CD1c-positive myeloid dendritic cell (primary cell): ENCODE measurements at regions not wholly inside any gene's neighbourhood (a gene's known extent, or its start where the extent isn't known, plus 50 kb on each side); places are given as distances from the start of the nearest gene placed in this dataset.

Experiments used
- DNase-seq: peaks from one replicate; pipeline ENCODE4 v3.0.0-alpha.2; 2016; ENCODE audit errors: extremely low spot score

DNA sequence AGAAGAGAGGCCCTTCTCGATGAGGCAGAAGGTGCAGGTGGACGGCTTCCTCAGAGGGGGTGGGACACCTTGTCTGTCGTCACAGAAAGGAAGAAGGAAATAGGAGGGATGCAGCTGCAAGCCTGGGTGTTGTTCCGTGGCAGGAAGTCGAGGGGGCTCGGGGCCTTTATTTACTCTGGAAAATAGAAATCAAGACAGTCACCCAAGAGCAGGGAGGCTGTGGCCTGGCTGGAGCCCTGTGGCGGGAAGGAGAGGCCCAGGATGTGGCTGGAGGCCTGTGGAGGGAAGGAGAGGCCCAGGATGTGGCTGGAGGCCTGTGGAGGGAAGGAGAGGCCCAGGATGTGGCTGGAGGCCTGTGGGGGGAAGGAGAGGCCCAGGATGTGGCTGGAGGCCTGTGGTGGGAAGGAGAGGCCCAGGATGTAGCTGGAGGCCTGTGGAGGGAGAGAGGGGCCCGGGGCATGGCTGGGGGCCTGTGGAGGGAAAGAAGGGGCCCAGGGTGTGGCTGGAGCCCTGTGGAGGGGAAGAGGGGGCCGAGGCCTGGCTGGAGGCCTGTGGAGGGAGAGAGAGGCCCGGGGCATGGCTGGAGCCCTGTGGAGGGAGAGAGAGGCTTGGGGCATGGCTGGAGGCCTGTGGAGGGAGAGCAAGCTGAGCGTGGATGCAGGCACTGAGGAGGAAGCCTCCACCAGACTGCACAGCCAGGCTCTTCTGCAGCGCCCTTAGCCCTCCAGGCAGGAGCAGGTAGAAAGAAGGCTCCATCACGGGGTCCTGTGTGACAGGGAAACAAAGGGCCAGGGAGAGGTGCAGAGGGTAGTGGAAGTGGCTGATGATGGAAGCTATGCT lies 97.3 kb upstream of the SFMBT2 start:
- DNase-seq = no peak

DNA sequence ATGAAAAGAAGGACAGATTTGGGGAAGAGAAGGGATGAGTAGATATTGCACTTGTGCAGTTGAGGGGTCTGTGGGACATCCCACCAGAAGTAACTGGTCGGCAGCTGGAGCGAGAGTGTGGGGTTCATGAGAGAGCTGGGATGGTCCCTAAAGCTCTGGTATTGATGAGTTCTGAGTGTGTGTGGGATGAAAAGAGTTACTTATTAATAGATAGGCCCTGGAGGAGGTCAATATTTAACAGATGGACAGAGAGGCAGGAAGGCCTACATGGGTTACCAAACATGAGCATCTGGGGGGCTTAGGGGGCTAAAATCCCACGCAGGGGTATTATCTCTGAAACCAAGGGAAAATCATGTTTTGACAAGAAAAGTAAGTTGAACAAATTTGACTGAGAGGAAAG lies 95.7 kb upstream of the SFMBT2 start:
- no peak for DNase-seq

DNA sequence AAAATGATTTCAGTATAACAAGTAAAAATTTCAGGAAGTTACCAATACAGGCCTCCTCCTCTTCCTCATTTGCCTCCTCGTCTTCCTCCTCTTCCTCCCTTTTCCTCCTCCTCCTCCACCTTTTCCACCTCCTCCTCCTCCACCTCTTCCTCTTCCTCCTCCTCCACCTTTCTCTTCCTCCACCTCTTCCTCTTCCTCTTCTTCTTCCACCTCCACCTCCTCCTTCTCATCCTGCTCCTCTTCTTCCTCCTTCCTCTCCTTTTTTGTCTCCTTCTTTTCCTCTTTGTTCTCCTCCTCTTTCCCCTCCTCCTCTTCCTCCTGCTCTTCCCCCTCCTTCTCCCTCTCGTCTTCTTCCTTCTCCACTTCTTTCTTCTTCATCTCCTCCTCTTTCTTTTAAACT lies 94.4 kb upstream of the SFMBT2 start:
- no peak for DNase-seq

- DNase-seq = no peak
These were observed 92.4 kb upstream of the SFMBT2 start for GRCh38 chr10:7503190-7503589.

GRCh38 chr10:7501157-7501556 lies 90.3 kb upstream of the SFMBT2 start:
- DNase-seq = no peak

DNA sequence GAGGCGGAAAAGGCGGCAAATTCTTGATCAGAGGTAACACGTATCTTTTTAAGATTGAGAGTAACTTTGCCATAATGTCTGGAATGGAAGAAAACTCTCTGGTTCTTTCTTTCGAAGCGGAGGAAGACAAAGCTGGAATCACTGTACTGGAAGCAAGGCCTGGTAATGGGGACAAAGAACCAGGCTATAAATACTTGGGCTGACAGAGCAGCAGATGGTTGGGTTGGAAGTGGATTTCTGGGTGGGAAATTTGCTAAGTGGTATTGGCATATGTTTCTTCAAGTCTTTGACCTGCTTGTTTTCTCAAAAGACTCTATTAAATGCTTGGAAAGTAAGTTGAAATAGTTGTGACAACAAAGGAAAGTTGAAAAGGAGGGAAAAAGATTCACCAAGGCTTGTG lies 87.3 kb upstream of the SFMBT2 start:
- no peak for DNase-seq

DNA sequence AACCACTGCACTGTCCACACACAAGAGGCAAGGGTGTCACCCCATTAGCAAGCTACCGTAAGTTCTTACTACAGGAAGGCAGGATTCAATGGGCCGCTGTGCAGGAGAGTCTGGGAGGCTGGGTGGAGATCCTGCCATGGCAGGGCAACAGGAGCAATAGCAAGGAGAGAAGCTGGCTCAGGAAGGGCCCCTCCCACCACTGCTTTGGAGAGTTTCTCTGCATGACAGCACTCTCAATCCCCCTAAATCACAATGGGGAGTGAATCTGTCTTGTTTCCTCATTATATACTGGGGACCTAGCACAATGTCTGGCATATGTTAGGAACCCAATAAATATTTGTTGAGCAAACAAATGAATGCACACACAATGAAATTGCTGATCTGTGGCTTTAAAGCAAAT lies 83.2 kb upstream of the SFMBT2 start:
- no peak for DNase-seq

DNA sequence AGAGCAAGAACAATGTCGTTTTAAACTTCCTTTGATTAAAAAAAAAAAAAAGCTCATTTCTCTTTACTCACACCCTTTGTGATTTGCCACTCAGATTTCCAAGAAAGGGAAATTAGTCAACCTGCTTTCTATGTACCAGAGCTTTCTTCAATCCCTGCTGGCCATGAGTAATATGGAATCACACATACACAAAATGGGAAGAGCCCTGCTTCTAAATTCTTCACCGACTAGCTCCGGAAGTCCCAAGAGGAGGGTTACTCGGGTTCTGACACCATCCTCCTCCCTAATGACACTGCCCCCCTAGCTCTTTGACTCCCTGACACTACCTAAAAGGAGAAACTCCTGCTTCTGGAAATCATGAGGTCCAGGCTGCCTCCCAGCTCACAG lies 81.8 kb upstream of the SFMBT2 start:
- DNase-seq = peak; percentile 59

DNA sequence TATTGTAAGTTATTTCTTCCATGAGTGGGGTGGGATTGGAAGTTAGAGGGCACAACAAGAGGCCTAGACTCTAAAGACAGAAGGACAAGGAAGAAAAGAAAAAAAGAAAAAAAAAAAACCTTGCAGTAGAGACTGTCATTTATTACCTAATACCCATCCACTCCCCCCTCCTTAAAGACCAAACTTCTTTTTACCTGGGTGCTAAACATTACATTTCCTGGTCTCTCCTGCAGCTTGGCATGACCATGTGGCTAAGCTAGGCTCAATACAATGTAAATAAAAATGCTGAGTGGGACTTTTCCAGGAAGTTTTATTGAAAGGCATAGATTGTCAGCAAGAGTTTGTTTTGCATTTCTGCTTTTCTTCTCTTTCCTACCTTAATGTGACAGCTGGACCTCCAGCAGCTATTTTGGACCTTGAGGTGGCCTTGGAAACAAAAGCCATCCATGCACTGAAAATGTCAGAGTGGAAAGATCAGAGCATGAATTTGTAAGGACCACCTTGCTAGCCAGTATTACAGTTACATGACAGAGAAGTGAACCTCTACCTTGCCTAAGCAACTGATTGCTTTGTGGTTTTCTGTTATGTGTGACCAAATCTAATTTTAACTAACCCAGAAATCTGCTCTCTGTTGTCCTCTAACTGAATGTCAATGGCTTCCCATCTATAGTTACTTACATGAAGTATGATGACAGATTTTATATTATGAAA lies 81.3 kb upstream of the SFMBT2 start:
- no peak for DNase-seq

DNA sequence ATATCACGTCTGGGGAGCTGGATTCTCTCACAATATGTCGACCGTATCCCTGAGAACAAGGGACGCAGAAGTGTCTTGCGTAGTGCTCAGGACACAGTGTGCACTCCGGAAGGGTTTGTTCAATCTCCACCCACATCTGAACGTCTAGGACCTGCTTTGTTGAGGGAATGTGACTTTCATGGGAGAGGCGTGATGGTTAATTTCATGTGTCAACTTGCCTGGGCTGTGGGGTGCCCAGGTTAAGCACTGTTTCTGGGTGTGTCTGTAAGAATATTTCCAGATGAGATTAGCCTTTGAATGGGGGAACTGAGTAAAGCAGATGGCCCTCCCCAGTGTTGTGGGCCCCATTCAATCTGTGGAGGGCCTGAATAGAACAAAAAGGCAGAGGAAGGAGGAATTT lies 80.4 kb upstream of the SFMBT2 start:
- no peak for DNase-seq

DNA sequence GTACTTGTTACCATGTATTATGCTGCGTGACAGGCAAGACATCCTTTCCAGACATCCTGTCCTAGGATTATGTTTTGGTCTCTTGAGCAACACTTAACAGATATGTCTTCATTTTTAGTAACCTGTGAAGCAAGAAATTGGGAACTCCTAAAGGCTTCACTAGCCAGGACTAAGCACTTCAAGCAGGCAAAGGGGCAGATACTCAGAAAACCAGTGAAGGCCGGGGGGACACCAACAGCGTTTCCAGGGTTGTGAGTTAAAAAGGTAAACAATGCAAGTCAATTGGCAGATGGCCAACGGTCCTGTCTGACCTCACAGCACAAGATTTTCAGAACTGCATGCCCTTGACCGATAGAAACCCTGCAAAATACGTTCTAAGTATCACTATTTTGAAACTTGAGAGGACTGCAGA lies 77.6 kb upstream of the SFMBT2 start:
- DNase-seq = no peak

GRCh38 chr10:7487528-7487927 lies 76.7 kb upstream of the SFMBT2 start:
- DNase-seq = no peak

GRCh38 chr10:7486528-7486927 lies 75.7 kb upstream of the SFMBT2 start:
- no peak for DNase-seq

GRCh38 chr10:7485799-7486198 lies 75.0 kb upstream of the SFMBT2 start:
- DNase-seq = no peak

DNA sequence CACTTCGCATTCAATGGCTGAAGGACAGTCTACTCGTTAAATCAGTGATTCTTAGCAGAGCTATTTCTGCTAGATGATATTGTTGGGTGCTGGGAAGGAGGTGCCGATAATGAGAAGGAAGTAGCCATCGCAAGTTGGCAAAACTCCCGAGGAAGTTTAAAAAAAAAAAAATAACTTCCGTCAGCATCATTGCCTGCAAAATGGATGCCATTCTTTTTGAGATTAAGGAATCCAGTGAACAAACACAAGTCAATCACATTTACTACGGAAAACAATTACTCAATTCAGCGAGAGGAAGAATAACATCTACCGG lies 74.4 kb upstream of the SFMBT2 start:
- DNase-seq = no peak

GRCh38 chr10:7484456-7485243 lies 73.8 kb upstream of the SFMBT2 start:
- DNase-seq = peak; percentile 43

GRCh38 chr10:7483848-7484247 lies 73.0 kb upstream of the SFMBT2 start:
- DNase-seq = no peak

- no peak for DNase-seq
These were observed 72.2 kb upstream of the SFMBT2 start for GRCh38 chr10:7482992-7483391.

DNA sequence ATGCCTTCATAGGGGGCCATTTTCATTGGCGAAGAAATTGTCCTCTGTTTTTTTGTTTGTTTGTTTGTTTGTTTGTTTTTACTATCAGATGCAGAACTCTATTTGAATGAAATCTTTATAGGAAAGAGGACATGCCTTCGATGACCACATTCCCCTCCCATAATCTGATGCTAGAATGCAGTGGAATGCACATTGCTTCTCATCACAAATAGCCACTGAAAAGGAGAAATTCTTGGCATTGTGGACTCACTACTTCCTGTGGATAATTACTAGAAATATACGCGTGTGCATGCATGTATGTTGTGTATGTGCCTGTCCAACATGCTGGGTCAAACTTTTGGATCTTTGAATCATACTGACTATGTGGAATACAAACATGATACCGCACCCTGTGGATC lies 70.5 kb upstream of the SFMBT2 start:
- no peak for DNase-seq

DNA sequence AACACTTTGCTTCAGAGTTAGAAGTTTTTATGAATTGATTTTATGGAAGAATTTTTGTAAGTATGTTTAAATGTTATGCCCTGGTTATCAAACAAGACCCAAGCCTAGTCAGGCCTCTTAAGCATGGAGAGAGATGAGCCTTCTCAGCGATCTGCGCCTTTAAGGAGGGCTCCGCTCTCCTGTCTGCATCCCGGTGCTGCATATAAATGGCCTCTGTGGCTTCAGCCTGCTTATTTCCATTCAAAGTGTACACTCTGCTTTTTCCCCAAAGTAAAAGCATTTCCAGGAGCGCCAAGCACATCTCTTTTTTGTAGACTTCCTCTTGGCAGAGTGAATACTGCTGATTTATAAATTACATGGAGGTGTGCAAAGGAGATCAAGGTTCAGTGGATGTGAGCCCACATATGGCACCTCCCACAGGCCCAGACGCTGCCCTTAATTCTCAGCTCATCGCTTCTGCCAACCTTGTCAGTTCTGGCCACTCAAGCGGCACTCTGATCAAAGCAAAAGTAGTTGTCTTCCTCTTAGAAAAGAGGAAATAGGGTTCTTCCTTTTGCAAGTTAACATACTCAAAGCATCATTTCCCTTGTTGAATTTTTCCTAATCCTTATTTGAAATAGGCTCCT lies 70.0 kb upstream of the SFMBT2 start:
- DNase-seq = peak; percentile 74

- no peak for DNase-seq
These were observed 69.2 kb upstream of the SFMBT2 start for GRCh38 chr10:7479861-7480598.
